Keratinocyte (primary cell): ENCODE measurements at regions not wholly inside any gene's neighbourhood (a gene's known extent, or its start where the extent isn't known, plus 50 kb on each side); places are given as distances from the start of the nearest gene placed in this dataset.

Experiments
- DNase-seq: peaks from one replicate; pipeline ENCODE4 v3.0.0-alpha.2; 2011; ENCODE audit warnings: low read depth, missing footprints, low spot score
- FAIRE-seq: peaks from 2 replicates; lab custom pipeline; 2011; peaks lifted over from hg19 to GRCh38; lab: Jason Lieb, UNC
- H2AFZ ChIP-seq: 2 replicates; pipeline ENCODE4 v1.6.0; 2012; ENCODE audit warnings: low read length, control low read depth, inconsistent platforms; ENCODE audit not compliant: control insufficient read depth
- H3K27ac ChIP-seq: 2 replicates; pipeline ENCODE4 v1.5.1; 2011; ENCODE audit warnings: low read length; ENCODE audit not compliant: control insufficient read depth, insufficient read depth
- H3K27me3 ChIP-seq: 3 replicates; pipeline ENCODE4 v1.6.0; 2011; ENCODE audit warnings: low read length; ENCODE audit not compliant: control insufficient read depth, insufficient read depth; ENCODE audit errors: extremely low read depth
- H3K36me3 ChIP-seq, 2 experiments: 2 replicates in 1 of 2; 3 replicates in 1 of 2; pipeline ENCODE4 v1.5.1; 2011; ENCODE audit warnings: low read length in 2 of 2, mild to moderate bottlenecking in 1 of 2; ENCODE audit not compliant: control insufficient read depth in 2 of 2, insufficient read depth in 2 of 2; ENCODE audit errors: extremely low read depth in 1 of 2
- H3K4me1 ChIP-seq: 3 replicates; pipeline ENCODE4 v1.5.1; 2011; ENCODE audit warnings: low read length; ENCODE audit not compliant: control insufficient read depth, insufficient read depth; ENCODE audit errors: extremely low read depth
- H3K4me2 ChIP-seq: 3 replicates; pipeline ENCODE4 v1.6.0; 2011; ENCODE audit warnings: low read depth, low read length; ENCODE audit not compliant: control insufficient read depth, insufficient read depth; ENCODE audit errors: extremely low read depth
- H3K4me3 ChIP-seq, 3 experiments: fragments of 200-600 bp in 1 of 3; sonication (generic) in 1 of 3; 2 replicates in 2 of 3; 3 replicates in 1 of 3; pipeline ENCODE4 v1.5.1; 2011 to 2016; ENCODE audit warnings: low read length in 3 of 3, mild to moderate bottlenecking in 3 of 3, control low read depth in 2 of 3, inconsistent platforms in 1 of 3, low read depth in 1 of 3, mixed read lengths in 1 of 3, mixed run types in 1 of 3, moderate library complexity in 1 of 3; ENCODE audit not compliant: control insufficient read depth in 2 of 3, insufficient read depth in 2 of 3; ENCODE audit errors: extremely low read depth in 1 of 3
- H3K79me2 ChIP-seq: 2 replicates; pipeline ENCODE4 v1.6.0; 2012; ENCODE audit warnings: low read length; ENCODE audit not compliant: control insufficient read depth, insufficient read depth
- H3K9ac ChIP-seq: 3 replicates; pipeline ENCODE4 v1.6.0; 2011; ENCODE audit warnings: low read length; ENCODE audit not compliant: control insufficient read depth, insufficient read depth; ENCODE audit errors: extremely low read depth
- H3K9me1 ChIP-seq: 3 replicates; pipeline ENCODE4 v1.6.0; 2011; ENCODE audit warnings: low read length; ENCODE audit not compliant: control insufficient read depth, insufficient read depth; ENCODE audit errors: extremely low read depth
- H3K9me3 ChIP-seq: 2 replicates; pipeline ENCODE4 v1.5.1; 2012; ENCODE audit warnings: low read depth, low read length; ENCODE audit not compliant: control insufficient read depth
- H4K20me1 ChIP-seq: 3 replicates; pipeline ENCODE4 v1.6.0; 2011; ENCODE audit warnings: low read length; ENCODE audit not compliant: control insufficient read depth, insufficient read depth; ENCODE audit errors: extremely low read depth
- CTCF ChIP-seq, 3 experiments: IDR thresholded peaks in 1 of 3; conservative IDR thresholded peaks in 1 of 3; optimal IDR thresholded peaks in 1 of 3; 2 replicates in 2 of 3; 3 replicates in 1 of 3; pipeline versions ENCODE3 to v1.5.1; 2011; ENCODE audit warnings: low read length in 3 of 3, mild to moderate bottlenecking in 3 of 3, moderate library complexity in 2 of 3, control low read depth in 1 of 3, inconsistent platforms in 1 of 3; ENCODE audit not compliant: insufficient read depth in 2 of 3; ENCODE audit errors: extremely low read depth in 1 of 3
- EZH2 ChIP-seq: IDR thresholded peaks from one replicate; pipeline ENCODE4 v1.6.1; 2012; ENCODE audit warnings: inconsistent platforms, mild to moderate bottlenecking, low read length, moderate library complexity
- dilution Hi-C: fragments of 300-500 bp; cut with MboI; formaldehyde crosslinking; loops from one replicate; pipeline ENCODE4 v1.7.0; 2020; ENCODE audit warnings: low sequenced_read_pairs; ENCODE audit not compliant: extremely low pct_ligation_motif_present

- Histone ChIP-seq H3K79me2 (no peaks in the 10 kb centered on the region), H3K27me3 (peaks cover 16% of the 10 kb centered on the region), H3K36me3 (no peaks in the 10 kb centered on the region), H3K9me3 (no peaks in the 10 kb centered on the region), H3K4me2 (no peak overlapping the region), H3K9me1 (no peaks in the 10 kb centered on the region), H3K4me3 (no peak overlapping the region), H2AFZ (no peak overlapping the region), H3K9ac (no peak overlapping the region), H3K27ac (no peak overlapping the region), H3K4me1 (no peaks in the 10 kb centered on the region), H4K20me1 (no peaks in the 10 kb centered on the region)
- dilution Hi-C loops = no loop called here
- TF ChIP-seq EZH2 = no peak
- no peak for TF ChIP-seq CTCF (optimal IDR thresholded peaks at IDR 0.05 in 1 of 3, IDR thresholded peaks at IDR 0.05 in 1 of 3, conservative IDR thresholded peaks at IDR 0.05 in 1 of 3; ENCODE audit: extremely low read depth in 1 of 3, insufficient read depth in 2 of 3, low read length in 3 of 3)
- FAIRE-seq = no peak
- no peak for DNase-seq
Measured at GRCh38 chr3:184505076-184505878, 56.3 kb upstream of the EPHB3 start.

- H4K20me1 ChIP-seq = no peaks in the 10 kb centered on the region
- no peak overlapping the region for H3K4me3 ChIP-seq
- no peak for TF ChIP-seq EZH2
- TF ChIP-seq CTCF (optimal IDR thresholded peaks at IDR 0.05 in 1 of 3, IDR thresholded peaks at IDR 0.05 in 1 of 3, conservative IDR thresholded peaks at IDR 0.05 in 1 of 3; ENCODE audit: extremely low read depth in 1 of 3, insufficient read depth in 2 of 3, low read length in 3 of 3) = no peak
- no peaks in the 10 kb centered on the region for H3K36me3 ChIP-seq
- DNase-seq (no peak), FAIRE-seq (no peak)
- H3K27me3 ChIP-seq = peaks cover 16% of the 10 kb centered on the region
- no peaks in the 10 kb centered on the region for H3K9me3 ChIP-seq
- no peak overlapping the region for H3K27ac ChIP-seq
- no peak overlapping the region for H3K9ac ChIP-seq
- H2AFZ ChIP-seq = no peak overlapping the region
- H3K4me1 ChIP-seq = no peaks in the 10 kb centered on the region
- H3K79me2 ChIP-seq = no peaks in the 10 kb centered on the region
- H3K9me1 ChIP-seq = no peaks in the 10 kb centered on the region
- H3K4me2 ChIP-seq = no peak overlapping the region
- dilution Hi-C loops = no loop called here
Measured at GRCh38 chr3:184506561-184506991, 55.0 kb upstream of the EPHB3 start.
